BJ (cell line): ENCODE measurements at regions not wholly inside any gene's neighbourhood (a gene's known extent, or its start where the extent isn't known, plus 50 kb on each side); places are given as distances from the start of the nearest gene placed in this dataset.

ENCODE experiments used
- CTCF ChIA-PET: fragments of 350-600 bp; formaldehyde crosslinking; extraction: SDS; loops from one replicate; lab custom pipeline; 2021; ENCODE audit warnings: antibody characterized with exemption, inconsistent platforms; lab: Yijun Ruan, JAX
- POLR2A ChIA-PET: fragments of 300-600 bp; sonication (Branson Sonifier 250); formaldehyde crosslinking; extraction: SDS; loops from one replicate; lab custom pipeline; 2021; ENCODE audit warnings: antibody characterized with exemption; lab: Charles Lee
- DNase-seq: peaks from one replicate; pipeline ENCODE4 v3.0.0-alpha.2; 2011; ENCODE audit warnings: low read depth
- H3K27me3 ChIP-seq: 2 replicates; pipeline ENCODE4 v1.6.0; 2011; ENCODE audit warnings: low read length; ENCODE audit not compliant: control insufficient read depth, insufficient read depth
- H3K36me3 ChIP-seq: 2 replicates; pipeline ENCODE4 v1.5.1; 2011; ENCODE audit warnings: low read length; ENCODE audit not compliant: control insufficient read depth, insufficient read depth
- H3K4me3 ChIP-seq: 2 replicates; pipeline ENCODE4 v1.5.1; 2011; ENCODE audit warnings: low read depth, mild to moderate bottlenecking, control low read depth, low read length
- TF ChIP-seq, protein P1 (sequence below): IDR thresholded peaks from 2 replicates; pipeline ENCODE4 v1.5.1; 2011; ENCODE audit warnings: low read depth, mild to moderate bottlenecking, control low read depth, inconsistent platforms, low read length, moderate library complexity; ENCODE audit not compliant: insufficient read depth

DNA sequence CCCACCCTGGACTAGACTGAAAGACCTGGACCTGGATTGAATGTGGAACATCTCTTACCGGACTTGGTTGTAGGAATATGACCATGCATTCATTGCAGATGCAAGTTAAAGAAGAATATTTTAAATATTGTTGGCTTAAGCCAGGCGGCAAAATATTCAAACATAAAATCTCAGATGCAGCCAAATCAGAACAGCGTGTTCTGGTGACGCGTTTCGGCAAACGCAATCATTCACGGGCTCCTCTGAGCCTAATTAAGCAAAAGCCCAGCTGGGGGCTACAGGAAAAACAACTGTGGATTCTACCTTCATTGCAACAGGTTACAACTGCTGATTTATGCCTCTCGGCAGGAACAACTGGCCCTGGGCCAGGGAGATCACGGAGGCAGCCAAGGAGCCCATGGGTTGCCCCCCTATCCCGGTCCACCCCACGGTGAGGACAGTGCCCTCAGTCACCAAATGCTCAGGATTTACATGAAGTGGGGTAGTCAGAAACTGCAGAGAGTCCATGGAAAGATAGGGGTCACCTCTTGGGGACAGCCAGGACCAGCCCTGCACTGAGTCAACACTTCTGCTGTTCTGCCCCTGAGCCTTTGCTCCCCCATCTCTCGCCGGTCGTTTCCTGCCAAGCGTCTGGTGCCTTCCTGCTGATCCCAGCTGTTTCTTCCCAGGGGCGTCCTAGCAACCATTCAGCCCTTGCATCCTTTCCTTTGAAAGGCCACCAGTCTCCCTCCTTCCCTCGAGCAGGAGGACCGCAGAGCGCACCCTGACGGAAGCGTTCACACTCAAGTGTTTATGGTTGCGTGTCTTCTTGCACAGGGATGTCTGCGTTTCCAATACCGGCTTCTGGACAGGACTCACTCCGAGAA lies 64.4 kb upstream of the SFMBT2 start:
- Histone ChIP-seq H3K36me3 (no peaks in the 10 kb centered on the region), H3K4me3 (no peak overlapping the region), H3K27me3 (no peaks in the 10 kb centered on the region)
- no peak for DNase-seq
- CTCF ChIA-PET = no interaction called here
- POLR2A ChIA-PET = no interaction called here
- TF ChIP-seq, protein P1, sequence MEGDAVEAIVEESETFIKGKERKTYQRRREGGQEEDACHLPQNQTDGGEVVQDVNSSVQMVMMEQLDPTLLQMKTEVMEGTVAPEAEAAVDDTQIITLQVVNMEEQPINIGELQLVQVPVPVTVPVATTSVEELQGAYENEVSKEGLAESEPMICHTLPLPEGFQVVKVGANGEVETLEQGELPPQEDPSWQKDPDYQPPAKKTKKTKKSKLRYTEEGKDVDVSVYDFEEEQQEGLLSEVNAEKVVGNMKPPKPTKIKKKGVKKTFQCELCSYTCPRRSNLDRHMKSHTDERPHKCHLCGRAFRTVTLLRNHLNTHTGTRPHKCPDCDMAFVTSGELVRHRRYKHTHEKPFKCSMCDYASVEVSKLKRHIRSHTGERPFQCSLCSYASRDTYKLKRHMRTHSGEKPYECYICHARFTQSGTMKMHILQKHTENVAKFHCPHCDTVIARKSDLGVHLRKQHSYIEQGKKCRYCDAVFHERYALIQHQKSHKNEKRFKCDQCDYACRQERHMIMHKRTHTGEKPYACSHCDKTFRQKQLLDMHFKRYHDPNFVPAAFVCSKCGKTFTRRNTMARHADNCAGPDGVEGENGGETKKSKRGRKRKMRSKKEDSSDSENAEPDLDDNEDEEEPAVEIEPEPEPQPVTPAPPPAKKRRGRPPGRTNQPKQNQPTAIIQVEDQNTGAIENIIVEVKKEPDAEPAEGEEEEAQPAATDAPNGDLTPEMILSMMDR = no peak

DNA sequence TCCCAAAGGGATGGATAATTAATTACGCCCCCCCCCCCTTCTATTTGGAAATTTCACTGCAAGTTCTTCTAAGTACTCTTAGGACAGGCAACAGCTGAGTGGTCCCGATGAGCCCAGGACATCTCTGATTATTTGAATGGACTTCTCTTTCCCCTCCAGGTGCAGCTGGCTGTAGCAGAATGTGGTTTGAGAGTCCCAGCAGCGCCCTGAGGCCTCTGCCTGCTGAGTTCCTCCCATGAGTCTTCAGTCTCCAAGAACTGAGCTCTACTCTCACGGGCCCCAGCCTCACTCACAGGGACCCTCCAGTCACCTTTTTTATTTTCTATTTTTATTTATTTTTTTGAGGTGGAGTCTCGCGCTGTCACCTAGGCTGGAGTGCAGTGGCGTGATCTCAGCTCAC lies 63.6 kb upstream of the SFMBT2 start:
- no peak for DNase-seq
- ChIA-PET CTCF (no interaction called here), POLR2A (no interaction called here)
- H3K27me3 ChIP-seq = no peaks in the 10 kb centered on the region
- H3K36me3 ChIP-seq = no peaks in the 10 kb centered on the region
- TF ChIP-seq, protein P1 = no peak
- H3K4me3 ChIP-seq = no peak overlapping the region

DNA sequence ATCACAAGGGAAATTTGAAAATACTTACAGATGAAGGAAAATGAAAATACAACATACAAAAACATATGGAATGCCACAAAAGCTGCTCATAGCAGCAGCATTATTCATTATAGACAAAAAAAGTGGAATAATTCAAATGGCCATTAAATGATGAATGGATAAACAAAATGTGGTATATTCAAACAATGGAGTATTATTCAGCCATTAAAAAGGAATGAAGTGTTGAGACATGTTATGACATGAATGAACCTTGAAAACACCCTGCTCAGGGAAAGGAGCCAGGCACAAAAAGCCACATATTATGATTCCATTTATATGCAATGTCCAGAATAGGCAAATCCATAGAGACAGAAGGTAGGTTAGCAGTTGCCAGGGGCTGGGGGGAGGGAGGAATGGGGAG lies 62.6 kb upstream of the SFMBT2 start:
- H3K36me3 ChIP-seq = no peaks in the 10 kb centered on the region
- ChIA-PET POLR2A (no interaction called here), CTCF (no interaction called here)
- no peaks in the 10 kb centered on the region for H3K27me3 ChIP-seq
- no peak overlapping the region for H3K4me3 ChIP-seq
- no peak for DNase-seq
- TF ChIP-seq, protein P1 = no peak

DNA sequence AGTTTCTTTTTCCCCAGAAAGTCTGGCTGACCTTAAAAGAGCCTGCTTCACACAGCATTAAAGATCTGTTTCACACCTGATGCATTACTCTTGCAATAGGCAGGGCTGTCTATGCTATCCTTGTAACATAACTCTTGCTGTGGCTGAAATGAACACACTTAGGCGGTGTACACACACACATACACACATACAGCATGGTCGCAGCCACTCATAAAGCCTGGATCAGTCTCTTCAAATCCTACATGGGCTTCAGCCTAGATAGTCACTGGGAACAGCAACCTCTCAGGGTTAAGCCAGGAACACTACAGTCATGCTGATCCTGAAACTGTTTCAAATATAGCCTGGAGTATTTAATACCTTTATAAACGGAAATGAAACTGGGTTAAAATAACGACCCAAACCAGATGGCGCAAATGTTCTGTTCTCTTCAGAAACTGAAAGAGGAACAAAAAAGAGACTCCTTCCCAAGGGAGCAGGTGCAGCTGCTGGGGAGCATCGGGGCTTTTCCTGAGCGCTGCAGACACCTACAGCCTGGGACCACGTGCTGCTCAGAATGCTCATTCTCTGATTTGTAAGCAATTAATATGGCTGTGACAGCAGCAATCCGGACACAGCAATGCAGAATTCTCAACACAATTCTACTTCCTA lies 61.0 kb upstream of the SFMBT2 start:
- H3K36me3 ChIP-seq = no peaks in the 10 kb centered on the region
- TF ChIP-seq, protein P1 = no peak
- no peak for DNase-seq
- no peak overlapping the region for H3K4me3 ChIP-seq
- no peaks in the 10 kb centered on the region for H3K27me3 ChIP-seq
- ChIA-PET POLR2A (no interaction called here), CTCF (no interaction called here)

DNA sequence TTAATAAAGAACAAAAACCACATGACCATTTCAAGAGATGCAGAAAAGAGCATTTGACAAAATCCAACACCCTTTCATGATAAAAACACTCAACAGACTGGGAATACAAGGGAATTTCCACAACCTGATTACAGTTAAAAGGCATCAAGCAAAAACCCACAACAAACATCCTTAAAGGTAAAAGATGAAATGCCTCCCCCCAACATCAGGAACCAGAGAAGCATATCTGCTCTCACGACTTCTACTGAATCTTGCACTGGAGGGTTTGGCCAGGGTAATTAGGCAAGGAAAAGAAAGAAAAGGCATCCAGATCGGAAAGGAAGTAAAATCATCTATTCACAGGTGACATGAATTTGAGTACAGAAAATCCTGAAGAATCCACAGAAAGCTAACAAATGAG lies 59.5 kb upstream of the SFMBT2 start:
- no peaks in the 10 kb centered on the region for H3K27me3 ChIP-seq
- H3K4me3 ChIP-seq = no peak overlapping the region
- TF ChIP-seq, protein P1 = no peak
- H3K36me3 ChIP-seq = no peaks in the 10 kb centered on the region
- CTCF ChIA-PET = no interaction called here
- POLR2A ChIA-PET = no interaction called here
- no peak for DNase-seq
